Osteoblast (primary cell): ENCODE measurements at regions not wholly inside any gene's neighbourhood (a gene's known extent, or its start where the extent isn't known, plus 50 kb on each side); places are given as distances from the start of the nearest gene placed in this dataset.

Experiments
- DNase-seq: peaks from one replicate; pipeline ENCODE4 v3.0.0; 2011; ENCODE audit warnings: low spot score, mixed read lengths; ENCODE audit not compliant: insufficient read length; ENCODE audit errors: missing footprints
- H2AFZ ChIP-seq: 2 replicates; pipeline ENCODE4 v1.6.0; 2011; ENCODE audit warnings: mild to moderate bottlenecking, low read length
- H3K27ac ChIP-seq: 2 replicates; pipeline ENCODE4 v1.5.1; 2011; ENCODE audit warnings: mild to moderate bottlenecking, low read depth, low read length, moderate library complexity
- H3K27me3 ChIP-seq: 2 replicates; pipeline ENCODE4 v1.6.0; 2012; ENCODE audit warnings: mild to moderate bottlenecking, control low read depth, inconsistent platforms, low read length, moderate library complexity; ENCODE audit not compliant: insufficient read depth
- H3K36me3 ChIP-seq: 2 replicates; pipeline ENCODE4 v1.5.1; 2011; ENCODE audit warnings: mild to moderate bottlenecking, low read length, control low read depth, moderate library complexity; ENCODE audit not compliant: insufficient read depth
- H3K4me1 ChIP-seq: 2 replicates; pipeline ENCODE4 v1.5.1; 2011; ENCODE audit warnings: mild to moderate bottlenecking, low read length, control low read depth, moderate library complexity; ENCODE audit not compliant: insufficient read depth
- H3K4me2 ChIP-seq: 2 replicates; pipeline ENCODE4 v1.6.0; 2011; ENCODE audit warnings: mild to moderate bottlenecking, low read length; ENCODE audit not compliant: insufficient read depth
- H3K4me3 ChIP-seq: fragments of 200-600 bp; sonication (generic); 3 replicates; pipeline ENCODE4 v1.5.1; 2012; ENCODE audit warnings: mild to moderate bottlenecking, low read length, inconsistent platforms; ENCODE audit not compliant: insufficient read depth
- H3K79me2 ChIP-seq: 2 replicates; pipeline ENCODE4 v1.6.0; 2012; ENCODE audit warnings: mild to moderate bottlenecking, low read length, control low read depth, inconsistent platforms; ENCODE audit not compliant: insufficient read depth
- H3K9me3 ChIP-seq: 2 replicates; pipeline ENCODE4 v1.5.1; 2011; ENCODE audit warnings: low read depth, low read length, control low read depth
- H4K20me1 ChIP-seq: 2 replicates; pipeline ENCODE4 v1.6.0; 2012; ENCODE audit warnings: mild to moderate bottlenecking, low read length, control low read depth; ENCODE audit not compliant: insufficient read depth
- TF ChIP-seq, protein P1 (sequence below): IDR thresholded peaks from 2 replicates; pipeline ENCODE4 v1.5.1; 2011; ENCODE audit warnings: mild to moderate bottlenecking, low read depth, low read length, moderate library complexity; ENCODE audit errors: extremely low read depth

DNA sequence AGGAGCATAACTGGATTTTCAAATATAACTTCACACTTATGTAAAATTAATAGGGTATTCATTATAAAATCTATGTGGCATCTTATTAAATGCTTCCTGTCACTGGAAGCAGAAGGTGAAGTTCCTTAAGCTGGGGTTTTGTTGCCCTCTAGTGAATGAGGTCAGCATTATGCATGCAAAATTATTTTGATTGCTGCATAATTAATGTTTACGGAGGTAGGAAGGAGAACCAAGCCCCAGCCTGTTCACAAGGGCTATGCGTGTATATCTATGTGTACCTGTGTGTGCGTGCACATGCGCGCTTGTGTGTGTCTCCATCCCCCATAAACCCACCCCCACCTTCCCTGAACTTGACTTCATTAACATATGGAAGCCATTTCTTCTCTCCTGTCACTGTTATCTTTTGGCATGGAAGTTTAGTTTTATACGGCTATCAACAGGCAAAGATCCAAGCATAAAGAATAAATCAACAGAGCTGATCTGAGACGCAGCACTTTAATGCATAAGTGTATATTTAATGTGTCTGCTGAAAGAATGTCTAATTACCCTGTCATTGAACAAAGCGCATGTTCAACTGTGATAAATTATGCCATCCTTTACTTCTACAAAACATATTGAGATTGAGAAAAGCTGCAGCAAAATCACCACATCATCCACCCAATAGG lies 90.2 kb upstream of the CDH4 start:
- Histone ChIP-seq H3K4me3 (no peak overlapping the region), H3K4me1 (no peaks in the 10 kb centered on the region), H4K20me1 (no peaks in the 10 kb centered on the region), H3K4me2 (no peak overlapping the region), H3K27ac (no peak overlapping the region), H3K9me3 (no peaks in the 10 kb centered on the region), H3K27me3 (no peaks in the 10 kb centered on the region), H2AFZ (no peak overlapping the region), H3K79me2 (no peaks in the 10 kb centered on the region), H3K36me3 (no peaks in the 10 kb centered on the region)
- no peak for DNase-seq
- TF ChIP-seq, protein P1, sequence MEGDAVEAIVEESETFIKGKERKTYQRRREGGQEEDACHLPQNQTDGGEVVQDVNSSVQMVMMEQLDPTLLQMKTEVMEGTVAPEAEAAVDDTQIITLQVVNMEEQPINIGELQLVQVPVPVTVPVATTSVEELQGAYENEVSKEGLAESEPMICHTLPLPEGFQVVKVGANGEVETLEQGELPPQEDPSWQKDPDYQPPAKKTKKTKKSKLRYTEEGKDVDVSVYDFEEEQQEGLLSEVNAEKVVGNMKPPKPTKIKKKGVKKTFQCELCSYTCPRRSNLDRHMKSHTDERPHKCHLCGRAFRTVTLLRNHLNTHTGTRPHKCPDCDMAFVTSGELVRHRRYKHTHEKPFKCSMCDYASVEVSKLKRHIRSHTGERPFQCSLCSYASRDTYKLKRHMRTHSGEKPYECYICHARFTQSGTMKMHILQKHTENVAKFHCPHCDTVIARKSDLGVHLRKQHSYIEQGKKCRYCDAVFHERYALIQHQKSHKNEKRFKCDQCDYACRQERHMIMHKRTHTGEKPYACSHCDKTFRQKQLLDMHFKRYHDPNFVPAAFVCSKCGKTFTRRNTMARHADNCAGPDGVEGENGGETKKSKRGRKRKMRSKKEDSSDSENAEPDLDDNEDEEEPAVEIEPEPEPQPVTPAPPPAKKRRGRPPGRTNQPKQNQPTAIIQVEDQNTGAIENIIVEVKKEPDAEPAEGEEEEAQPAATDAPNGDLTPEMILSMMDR = peak; percentile 22

DNA sequence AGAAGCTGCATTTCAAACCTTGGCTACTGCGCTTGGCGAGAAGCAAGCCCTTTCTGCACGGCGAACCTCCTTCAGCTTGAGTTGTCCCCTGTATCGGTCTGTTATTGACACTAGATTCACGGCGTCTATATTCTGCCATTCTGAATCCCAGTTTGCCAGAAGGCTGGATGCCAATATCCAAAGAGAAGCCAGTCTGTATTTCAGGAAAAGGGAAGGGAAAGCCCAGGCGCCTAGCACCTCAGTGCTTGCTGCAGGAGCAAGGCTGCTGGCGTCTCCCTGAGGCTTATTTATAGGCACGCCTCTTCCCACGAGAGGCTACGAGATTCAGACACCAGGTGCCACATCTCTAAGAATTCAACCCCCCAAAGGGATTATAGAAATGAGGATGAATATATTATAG lies 89.6 kb upstream of the CDH4 start:
- no peaks in the 10 kb centered on the region for H3K27me3 ChIP-seq
- H3K4me1 ChIP-seq = no peaks in the 10 kb centered on the region
- H3K79me2 ChIP-seq = no peaks in the 10 kb centered on the region
- H3K36me3 ChIP-seq = no peaks in the 10 kb centered on the region
- no peak for DNase-seq
- H2AFZ ChIP-seq = no peak overlapping the region
- H3K27ac ChIP-seq = no peak overlapping the region
- TF ChIP-seq, protein P1 = no peak
- no peaks in the 10 kb centered on the region for H4K20me1 ChIP-seq
- no peak overlapping the region for H3K4me2 ChIP-seq
- no peaks in the 10 kb centered on the region for H3K9me3 ChIP-seq
- H3K4me3 ChIP-seq = no peak overlapping the region

DNA sequence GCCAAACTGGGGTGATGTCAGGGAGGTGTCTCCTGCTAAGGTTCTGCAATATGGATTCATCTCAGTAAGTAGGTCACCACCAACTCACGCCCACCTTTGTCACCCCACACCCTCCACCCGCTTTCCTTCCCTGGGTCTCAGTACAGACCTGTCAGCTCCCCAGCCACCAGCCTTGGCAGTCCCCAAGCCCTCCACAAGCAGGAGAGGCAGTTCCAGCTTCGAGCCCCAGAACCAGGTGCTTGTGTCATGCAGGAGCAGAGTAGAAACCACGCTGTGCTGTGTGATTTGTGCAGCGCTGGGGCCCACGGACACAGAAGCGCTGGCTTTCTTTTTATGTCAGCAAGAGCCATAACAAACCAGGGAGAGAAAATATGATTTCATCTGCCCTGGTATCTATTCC lies 89.0 kb upstream of the CDH4 start:
- Histone ChIP-seq H3K4me1 (no peaks in the 10 kb centered on the region), H3K27ac (no peak overlapping the region), H2AFZ (no peak overlapping the region), H4K20me1 (no peaks in the 10 kb centered on the region), H3K27me3 (no peaks in the 10 kb centered on the region), H3K4me2 (no peak overlapping the region), H3K4me3 (no peak overlapping the region), H3K79me2 (no peaks in the 10 kb centered on the region), H3K36me3 (no peaks in the 10 kb centered on the region), H3K9me3 (no peaks in the 10 kb centered on the region)
- TF ChIP-seq, protein P1 = no peak
- DNase-seq = no peak

DNA sequence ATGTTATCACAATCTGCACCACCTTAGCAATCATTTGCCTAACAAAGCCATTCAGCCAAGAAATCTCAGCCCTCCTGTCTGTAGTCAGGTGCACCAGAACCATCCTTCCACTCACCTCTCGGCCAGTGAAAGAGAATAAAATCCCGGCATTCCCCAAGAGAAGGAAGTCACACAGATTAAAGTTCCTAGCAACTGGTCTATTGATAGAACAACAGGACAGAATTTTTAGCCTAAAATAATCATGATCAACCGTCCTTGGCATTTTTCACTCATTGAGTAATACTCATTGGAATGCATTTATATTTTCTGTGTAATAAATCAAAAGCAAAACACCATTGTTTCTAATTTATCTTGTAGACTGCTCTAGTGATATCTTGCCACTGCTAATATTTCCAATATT lies 85.7 kb upstream of the CDH4 start:
- H3K79me2 ChIP-seq = no peaks in the 10 kb centered on the region
- TF ChIP-seq, protein P1 = no peak
- no peaks in the 10 kb centered on the region for H4K20me1 ChIP-seq
- H3K4me3 ChIP-seq = no peak overlapping the region
- no peak overlapping the region for H3K4me2 ChIP-seq
- H3K9me3 ChIP-seq = no peaks in the 10 kb centered on the region
- H3K36me3 ChIP-seq = no peaks in the 10 kb centered on the region
- H2AFZ ChIP-seq = no peak overlapping the region
- H3K27ac ChIP-seq = no peak overlapping the region
- no peaks in the 10 kb centered on the region for H3K4me1 ChIP-seq
- peaks cover 8% of the 10 kb centered on the region for H3K27me3 ChIP-seq
- DNase-seq = no peak
